NCI-H1092 treated with DMSO at 0.1 percent for 48 hours (cell line): ENCODE measurements at regions not wholly inside any gene's neighbourhood (a gene's known extent, or its start where the extent isn't known, plus 50 kb on each side); places are given as distances from the start of the nearest gene placed in this dataset.

ENCODE experiments used
- DNase-seq: peaks from one replicate; lab custom pipeline; 2025; lab: John Stamatoyannopoulos, UW

DNA sequence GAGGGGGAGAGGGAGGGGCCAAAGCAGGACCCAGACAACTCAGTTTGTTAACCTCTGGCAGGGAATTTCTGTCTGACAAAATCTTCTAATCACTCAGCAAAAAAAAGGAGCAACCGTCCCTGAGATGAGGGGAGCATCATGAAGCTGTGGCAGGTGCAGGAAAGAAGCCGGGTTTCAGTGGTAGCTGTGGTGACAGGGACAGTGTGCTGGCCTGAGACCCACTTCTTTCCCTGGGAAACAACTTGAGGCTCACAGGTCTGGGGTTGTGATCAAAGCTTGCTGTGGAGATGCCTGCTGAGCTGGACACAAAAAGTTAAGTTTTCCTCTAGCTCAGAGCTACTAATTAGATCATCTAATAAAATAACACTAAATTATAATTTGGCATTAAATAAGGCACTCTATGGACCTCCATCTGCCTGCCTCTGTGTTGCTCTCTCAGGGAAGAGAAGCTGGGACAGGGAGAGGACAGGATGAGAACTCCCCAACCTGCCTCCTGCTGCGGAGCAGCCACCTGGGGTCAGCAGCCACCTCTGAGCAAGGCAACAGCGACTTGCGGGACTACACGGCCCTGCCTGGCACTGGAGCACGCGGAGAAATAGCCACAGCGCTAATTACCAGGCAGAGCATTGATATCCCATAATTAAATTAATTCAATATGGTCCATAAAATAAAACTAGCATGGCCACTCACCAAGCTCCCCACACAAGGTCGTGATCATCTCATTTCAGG lies 104.6 kb upstream of the TEX51 start:
- DNase-seq = no peak

DNA sequence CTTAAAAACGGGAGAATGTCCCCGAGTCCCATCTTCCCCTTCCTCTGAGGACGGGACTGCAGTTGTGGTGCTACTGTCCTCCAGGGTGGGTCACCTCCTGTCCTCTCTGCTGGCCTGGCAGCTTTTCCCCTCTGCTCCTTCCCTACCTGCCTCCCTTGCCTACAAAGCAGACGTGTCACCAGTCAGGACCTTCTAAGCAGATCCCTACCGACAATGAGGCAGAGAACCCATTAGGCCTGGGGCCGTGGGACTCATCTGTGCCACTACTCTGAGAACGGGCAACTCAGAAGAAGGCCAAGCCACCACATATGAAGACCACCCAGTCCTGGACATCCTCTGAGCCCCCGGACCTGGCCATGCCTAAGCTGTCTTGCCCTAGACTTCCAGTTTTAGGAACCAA lies 103.0 kb upstream of the TEX51 start:
- DNase-seq = no peak

DNA sequence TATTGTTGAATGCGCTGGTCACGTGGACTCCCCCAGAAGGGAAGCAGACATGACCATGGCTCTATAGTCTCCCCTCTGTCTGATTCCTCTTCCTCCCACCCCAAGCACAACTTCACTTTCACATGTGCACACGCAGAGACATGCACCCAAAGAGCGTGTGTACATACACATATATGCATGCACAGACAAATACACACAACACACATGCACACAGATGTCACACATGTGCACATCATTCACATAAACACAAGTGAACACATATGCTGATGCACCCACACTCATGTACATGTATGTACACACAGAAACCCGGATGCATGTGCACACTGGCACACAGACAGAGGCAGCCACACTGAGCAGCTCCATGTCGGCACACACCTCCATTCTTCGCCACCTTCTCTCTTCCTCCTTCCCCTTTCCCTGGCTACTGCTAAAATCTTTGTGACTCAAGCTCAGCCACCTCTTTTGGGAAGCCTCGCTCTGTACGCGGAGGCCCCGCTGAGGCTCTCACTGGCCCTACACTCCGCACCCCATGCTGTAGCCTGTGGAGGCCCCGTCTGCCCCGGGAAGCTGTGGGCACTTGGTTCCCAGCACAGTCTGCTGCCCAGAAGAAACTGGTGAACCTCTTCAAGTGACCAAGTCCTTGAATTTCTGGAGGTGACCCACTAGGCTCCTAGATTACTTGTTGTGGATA lies 101.6 kb upstream of the TEX51 start:
- DNase-seq = no peak

DNA sequence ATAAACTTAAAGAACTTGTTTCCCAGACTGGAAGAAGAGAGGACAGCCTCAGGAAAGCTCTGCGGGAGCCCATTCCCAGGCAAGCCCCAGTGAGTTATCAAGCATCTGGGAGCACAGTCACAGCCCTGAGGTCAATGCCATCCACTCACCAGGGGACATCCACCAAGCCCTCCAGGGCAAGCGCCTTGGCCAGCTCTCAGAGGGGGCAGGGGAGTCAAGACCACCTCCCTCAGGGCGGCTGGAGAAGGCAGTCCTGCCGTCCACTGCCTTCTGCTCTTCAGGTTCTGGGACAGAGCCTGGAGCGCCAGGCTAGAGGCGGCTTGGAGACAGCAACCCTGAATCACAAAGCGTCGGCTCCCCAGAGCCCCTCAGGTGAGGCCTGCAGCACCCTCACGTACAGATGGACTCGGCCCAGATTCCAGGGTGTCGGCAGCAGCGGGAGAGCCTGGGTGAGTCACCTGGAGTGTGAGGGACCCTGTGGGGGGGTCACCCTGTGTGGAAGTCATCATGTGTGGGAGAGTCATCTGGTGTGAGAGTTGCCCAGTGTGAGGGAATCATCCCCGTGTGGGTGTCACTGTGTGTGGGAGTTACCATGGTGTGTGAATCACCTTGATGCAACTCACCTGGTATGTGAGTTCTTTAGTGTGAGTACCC lies 100.9 kb upstream of the TEX51 start:
- no peak for DNase-seq

DNA sequence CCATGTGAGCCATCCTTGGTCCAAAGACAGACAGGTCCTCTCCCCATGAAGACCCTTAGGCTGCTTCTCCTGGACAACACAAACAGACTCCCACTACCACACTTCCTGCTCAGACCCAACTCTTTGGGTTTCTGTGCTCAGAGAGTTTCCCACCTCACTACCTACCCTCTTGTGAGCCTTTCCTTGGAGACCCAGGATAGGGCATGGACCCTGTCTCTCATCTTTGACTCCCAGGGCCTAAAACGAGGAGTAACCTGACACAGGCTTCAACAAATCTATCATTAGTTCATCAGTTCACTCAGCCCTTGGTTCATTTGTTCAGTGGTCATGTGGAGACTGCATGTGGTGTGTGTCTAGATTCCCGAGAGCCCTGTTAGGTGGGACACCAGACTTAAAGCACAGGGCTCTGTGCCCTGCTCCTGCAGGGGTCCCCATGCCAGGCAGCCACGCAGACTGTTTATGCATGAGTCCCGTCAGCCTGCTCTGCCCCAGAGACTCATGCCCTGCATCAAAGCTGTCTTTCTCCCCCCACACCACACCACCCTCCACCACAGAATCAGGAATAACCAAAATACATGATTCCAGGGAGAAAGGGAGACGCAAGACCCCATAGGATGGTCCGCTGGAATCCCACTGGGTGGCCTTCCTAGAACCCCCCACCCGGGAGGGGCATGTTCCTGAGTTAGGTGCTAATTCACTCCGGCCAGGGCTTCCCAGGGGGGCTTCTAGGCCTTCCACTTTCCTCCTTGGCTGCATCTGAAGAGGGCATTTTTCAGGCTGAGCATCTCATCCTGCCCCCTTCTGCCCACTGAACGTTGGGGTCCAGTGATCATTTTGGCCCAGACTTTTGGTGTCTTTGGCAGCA lies 100.2 kb upstream of the TEX51 start:
- no peak for DNase-seq

DNA sequence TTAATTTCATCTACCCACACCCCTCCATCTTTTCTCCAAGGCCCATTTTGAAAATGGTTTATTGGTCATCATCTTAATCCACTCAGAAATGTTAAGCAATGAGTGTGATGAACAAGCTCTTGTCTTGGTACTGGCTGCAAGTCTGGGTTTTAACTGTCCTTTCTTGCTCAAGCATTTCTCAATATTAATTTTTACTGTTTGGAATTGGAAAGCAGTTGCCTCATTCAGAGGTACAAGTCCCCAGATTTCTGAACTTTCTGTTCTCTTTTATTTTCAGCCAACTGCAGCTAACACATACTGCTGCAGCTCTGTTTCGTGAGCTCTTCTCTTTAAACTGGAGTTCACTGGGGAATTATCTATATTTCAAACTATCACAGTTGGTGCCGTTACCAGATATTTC lies 99.4 kb upstream of the TEX51 start:
- no peak for DNase-seq

DNA sequence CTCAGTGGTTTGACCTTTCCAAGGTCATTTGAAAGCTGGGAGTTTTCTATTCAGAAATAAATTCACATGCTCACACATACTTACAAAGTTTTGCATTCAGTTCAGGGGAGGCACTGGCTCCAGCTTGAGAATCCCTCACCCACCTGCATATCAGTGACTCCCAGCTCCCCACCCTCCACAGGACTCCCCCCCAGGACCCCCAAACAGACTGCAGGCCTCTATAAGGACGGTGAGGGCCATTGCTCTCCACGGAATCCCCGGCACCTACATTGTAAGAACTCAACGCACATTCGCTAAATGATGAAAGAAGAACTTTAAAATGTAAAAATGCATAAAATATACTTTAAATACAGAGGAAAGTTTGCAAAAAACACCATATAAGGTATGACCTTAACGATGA lies 97.2 kb upstream of the TEX51 start:
- DNase-seq = no peak

DNA sequence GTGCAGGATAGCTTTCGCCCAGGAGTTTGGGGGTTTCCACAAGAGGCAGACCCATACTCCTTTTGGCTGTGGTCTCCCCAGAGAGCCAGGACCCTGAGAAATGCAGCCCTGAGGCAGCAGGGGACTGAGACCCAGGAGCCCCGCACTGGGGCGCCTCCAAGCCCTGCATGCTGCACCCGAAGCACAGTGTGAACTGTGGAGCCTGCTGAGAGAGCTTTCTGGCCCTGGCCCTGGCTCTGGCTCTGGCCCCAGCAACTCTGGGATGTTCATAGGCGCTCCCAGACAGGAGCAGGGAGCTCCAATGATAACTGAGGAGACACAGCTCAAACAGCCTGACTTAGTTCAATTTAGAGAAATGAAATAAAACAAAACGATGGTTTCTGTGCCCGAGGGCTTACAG lies 96.4 kb upstream of the TEX51 start:
- DNase-seq = no peak

DNA sequence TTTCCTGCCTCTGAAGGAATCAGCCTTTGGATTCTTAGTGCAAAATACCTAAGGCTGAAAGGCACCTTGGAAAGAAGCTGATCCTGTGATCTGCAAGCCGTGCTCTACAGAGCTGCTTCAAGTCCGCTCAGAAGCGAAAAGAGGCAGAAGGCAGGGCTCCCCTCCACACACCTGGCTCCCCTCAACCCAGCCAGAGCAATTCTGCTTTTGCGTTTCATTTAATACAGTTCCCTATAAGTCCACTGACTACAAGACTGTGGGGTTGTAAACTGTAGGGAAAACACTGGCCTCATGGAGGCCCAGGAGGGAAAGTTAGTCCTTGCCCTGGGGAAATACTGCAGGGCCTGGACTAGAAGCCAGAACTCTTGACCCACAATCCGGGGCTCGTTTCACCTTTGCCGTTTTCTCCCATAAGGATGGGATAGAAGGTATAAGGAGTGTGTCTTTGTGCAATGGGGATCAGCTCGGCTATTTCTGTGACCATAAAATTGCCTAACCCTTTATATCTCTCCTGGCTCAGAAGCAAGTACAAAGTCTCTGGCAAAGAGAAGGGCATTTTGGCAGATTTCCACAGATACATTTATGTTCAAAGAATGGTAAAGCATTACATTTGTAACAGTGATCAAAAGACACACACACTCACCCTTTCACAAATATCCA lies 95.8 kb upstream of the TEX51 start:
- no peak for DNase-seq

DNA sequence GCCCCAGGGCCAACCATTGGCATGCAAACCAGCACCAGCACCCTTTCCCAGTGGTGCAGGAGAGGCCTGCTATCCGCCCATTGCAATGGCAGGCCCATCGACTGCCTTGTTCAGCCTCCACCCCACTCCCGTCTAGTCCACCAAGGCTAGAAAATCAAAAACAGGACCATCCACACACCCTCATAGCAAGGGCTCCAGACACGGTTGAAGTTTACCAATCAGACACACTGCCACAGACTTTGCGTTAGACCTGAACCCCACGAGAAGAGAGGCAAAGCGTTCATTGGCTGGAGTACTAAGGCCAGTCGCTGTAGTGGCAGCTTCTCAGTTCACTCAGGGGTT lies 95.3 kb upstream of the TEX51 start:
- no peak for DNase-seq

DNA sequence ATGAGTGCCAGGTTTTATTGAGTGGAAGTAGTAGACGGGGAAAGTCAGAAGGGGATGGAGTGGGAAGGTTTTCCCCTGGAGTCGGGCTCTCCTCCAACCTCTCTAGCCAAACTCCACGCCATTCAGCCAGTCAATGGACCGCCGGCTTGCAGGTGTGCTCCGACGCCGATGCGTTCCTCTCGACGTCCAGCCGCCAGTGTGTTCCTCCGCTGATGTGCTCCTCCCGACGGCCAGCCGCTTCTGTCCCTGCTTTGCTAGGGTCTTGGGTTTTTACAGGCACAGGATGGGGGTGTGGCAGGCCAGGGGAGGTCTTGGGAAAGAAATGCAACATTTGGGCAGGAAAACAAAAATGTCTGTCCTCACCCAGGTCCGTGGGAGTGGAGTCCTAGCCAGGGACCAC lies 94.3 kb upstream of the TEX51 start:
- no peak for DNase-seq

DNA sequence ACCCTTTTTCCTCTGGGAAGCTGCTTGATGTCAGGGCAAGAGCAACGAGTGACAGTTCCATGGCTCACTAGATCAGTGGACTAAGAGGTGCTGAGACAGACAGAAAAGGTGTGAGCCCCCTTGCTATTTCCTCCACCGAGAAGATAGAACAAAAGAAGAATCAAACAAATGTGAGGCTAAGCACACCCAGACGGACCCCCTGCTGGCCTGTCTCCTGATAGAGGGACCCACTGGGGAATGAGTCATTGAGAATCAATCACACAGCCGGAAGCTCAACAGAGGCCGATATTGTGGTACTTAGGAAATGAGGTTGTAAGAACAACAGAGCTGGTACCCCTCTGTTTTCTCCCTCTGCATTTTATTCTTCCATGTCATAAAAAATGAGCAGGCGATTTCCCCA lies 89.8 kb upstream of the TEX51 start:
- DNase-seq = no peak

DNA sequence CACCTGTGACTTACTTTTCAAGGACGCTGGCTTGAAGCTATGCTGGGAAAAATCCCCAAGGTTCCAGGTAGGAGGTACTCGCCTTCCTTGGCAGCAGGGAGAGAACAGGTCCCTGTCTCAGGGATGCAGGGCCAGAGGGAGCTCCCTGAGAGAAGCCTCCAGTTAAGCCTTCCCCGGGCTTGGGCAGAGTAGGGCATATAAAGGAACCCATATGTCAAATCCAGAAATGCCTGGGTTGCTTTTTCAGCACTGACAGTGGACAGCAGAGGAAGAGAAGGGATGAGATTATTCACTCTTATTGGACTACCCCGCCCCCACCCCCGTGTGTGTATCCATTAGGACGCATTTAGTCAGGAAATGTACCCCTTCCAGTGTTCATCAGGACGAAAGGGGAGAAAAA lies 89.3 kb upstream of the TEX51 start:
- no peak for DNase-seq

DNA sequence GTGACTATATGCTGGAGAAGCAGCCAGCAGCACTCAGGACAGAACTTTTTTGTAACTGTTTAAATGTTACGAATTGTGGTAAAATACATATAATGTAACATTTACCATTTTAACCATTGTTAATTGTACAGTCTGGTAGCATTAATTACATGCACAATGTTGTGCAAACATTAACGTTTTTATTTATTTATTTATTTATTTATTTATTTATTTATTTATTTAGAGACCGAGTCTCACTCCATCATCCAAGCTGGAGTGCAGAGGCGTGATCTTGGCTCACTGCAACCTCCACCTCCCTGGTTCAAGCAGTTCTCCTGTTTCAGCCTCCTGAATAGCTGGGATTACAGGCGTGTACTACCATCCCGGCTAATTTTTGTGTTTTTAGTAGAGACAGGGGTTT lies 88.7 kb upstream of the TEX51 start:
- no peak for DNase-seq

DNA sequence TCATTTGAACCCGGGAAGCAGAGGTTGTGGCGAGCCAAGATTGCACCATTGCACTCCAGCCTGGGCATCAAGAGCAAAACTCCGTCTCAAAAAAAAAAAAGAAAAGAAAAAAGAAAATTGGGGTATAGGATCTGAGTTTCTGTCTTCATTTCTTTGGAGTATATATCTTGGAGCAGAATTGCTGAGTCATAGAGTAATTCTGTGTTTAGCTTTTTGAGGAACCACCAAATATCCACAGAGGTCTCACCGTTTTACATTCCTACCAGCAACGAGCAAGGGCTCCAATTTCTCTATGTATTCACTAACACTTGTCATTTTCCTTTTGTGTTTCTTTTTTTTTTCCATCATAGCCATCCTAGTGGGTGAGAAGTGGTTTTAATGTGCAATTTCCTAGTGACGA lies 87.6 kb upstream of the TEX51 start:
- no peak for DNase-seq

DNA sequence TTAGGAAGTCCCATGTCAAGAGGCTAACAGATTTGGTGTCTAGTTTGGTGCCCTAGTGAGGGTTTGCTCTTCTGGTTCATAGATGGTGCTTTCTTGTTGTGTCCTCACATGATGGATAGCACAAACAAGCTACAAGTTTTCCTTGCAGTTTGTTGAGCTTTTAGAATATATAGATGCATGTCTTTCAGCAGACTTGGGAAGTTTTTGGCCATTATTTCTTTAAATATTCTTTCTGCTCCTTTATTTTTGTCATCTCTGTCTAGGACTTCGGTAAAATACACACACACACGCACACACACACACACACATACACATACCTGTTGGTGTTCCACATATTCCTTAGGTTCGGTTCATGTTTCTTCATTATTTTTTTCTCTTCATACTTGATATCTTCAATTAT lies 81.5 kb upstream of the TEX51 start:
- DNase-seq = no peak

DNA sequence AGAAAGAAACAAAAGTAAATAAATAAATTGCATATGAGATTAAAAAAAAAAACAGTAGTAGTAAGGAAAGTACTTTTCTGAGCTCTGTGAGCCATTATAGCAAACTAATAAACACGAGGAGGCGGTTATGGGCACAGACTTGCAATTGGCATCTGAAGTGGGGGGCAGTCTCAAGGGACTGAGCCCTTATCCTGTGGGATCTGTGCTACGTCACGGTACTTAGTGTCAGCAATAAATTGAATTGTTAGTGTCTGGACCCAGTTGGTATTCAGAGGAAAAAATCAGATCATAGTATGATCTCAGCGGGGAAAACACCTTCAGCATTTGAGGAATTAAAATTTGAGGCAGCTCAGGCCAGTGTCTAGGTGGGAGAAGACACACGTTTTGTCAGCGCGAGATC lies 76.6 kb upstream of the TEX51 start:
- no peak for DNase-seq

DNA sequence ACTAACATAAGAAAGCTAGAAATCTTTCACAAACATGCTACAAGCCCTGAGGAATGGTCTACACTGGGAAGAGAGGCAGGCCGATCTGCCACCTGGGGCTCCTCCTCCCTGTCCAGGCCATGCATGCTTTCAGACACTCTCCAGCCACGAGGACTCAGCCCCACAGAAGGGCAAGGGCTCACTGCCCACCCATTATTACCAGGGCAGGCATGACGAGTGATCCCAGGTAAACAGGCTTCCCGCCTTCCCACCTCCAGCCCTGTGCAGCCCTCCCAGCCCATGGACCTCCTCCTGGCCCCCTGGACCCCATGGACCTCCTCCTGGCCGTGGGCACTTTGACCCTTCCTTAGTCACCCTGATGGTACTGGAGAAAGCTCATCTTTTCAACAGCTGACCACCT lies 75.8 kb upstream of the TEX51 start:
- DNase-seq = no peak

DNA sequence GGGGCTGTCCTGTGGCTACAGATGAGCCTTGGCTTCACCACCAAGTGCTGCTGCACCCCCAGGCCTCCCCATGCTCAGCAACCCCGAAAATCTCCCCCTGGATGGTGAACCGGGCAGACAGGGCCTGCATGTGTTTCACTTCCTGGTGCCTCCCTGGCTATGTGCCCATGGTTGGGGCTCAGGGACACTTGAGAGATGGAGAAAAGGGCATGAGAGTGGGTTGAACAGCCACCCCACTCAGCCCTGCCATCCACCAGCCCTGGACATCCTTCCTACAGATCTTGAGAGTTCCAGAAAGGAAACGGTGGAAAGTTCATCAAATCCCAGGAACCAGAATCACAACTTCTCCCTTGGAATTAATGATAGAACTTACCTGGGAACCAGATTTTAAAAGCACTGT lies 74.7 kb upstream of the TEX51 start:
- DNase-seq = no peak

DNA sequence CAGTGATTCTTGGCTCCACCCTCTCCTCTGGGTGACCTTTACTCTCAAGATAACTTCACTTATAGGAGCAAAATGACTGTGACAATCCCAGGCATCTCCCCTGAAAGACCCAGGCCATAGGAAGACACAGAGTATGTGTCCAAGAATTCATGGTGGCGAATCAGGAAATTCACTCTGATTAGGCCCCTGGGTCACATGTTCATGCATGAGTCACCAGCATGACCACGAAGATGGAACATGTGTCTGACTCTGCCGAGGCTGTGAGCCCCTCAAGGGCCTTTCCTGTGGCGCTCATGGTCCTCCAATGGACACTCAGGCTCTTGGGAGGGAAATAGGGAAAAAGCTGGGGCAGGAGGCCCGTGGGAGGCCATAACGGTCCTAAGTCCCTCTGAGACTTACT lies 74.0 kb upstream of the TEX51 start:
- no peak for DNase-seq

DNA sequence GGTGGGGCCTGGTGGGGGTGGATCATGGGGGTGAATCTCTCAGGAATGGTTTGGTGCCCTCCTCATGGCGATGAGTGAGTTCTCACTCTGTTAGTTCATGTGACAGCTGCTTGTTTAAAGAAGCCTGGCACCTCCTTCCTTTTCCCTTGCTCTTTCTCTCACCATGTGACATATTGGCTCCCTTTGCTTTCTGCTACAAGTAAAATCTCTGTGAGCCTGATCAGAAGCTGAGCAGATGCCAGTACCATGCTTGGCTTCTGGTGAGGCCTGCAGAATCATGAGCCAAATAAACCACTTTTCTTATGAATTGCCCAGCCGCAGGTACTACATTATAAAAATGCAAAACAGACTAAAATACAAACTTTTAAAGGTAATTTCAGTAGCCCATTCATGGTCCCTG lies 73.4 kb upstream of the TEX51 start:
- no peak for DNase-seq

DNA sequence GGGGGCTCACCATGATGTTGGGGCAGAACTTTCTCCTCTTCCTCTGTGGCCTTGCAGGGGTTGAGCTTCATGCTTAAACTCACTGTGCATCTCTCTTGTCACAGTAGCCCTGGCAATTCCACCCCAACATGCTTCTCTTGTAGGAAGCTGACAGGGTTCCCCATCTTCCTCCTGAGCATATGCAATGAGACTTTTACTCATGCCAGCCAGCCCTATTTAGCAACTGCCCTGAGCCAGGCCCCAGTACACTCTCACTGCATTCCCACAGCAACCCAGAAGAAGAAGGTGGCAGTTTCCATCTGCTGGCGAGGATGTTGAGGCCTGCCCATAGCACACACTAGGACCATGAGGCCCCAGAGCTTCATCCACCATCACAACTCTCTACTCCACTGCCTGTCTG lies 72.2 kb upstream of the TEX51 start:
- no peak for DNase-seq
